Medulla oblongata (tissue), 1 donor: ENCODE measurements at regions not wholly inside any gene's neighbourhood (a gene's known extent, or its start where the extent isn't known, plus 50 kb on each side); places are given as distances from the start of the nearest gene placed in this dataset.
"Not testable (repeated sequence)": the region's sequence is repeated elsewhere in the genome, so short reads cannot be mapped to it uniquely, and the experiment has no call there.

ENCODE experiments used
- DNase-seq: peaks from one replicate; pipeline ENCODE4 v3.0.0-alpha.2; 2015; ENCODE audit errors: extremely low spot score

DNA sequence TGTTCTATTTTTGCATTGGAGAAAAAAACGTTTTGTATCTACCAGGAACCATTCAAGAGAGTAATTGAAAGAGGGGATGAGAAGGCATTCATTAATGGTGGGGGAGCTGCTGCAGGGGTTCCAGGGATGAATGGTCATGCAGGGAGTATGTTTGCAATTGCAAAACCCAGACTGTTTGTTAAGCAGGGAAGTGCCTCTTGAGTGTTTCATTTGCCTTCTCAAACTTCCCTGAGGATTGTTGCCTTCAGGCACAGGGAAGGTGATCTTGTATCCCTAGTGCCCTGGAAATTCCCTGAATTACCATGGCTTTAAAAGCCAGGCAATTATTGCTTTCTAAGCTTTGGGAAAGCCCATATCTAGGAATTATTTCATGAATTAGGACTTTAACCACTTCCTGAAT lies 172.7 kb upstream of the NLGN4Y start:
- no peak for DNase-seq

- no peak for DNase-seq
These were observed 168.2 kb upstream of the NLGN4Y start for GRCh38 chrY:14356154-14356553.

DNA sequence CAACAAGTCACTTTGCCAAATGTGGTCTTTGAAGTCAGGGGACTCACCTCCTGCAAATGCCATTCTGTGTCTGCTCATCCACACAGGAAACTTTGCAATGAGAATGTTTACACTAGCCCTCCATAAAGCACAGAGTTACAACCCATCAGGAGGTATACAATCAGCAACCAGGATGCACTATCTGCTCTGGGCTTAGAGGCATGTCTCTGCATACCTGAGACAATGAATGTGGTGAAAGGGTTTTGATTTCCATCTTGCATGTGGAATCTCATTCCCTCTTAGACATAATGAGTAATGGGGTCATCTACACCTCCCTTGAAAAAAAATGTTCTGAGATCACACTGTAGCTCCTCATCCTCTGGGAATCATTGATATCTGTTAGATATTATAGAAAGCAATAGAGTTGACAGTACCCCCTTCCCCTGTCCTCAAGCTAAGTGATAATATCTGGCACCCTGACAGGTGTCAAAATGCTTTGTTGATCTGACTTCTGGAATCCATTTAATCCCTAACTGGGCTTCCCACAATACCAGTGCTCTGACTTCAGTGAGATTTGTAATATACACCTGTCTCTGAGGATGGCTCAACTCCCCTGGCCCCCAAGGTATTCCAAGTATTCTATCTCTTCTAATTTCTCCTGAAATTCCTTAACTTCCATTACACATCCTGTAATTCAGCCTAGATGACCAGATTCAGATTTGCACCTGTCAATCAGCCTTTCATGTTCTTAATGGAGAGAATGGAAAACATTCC lies 163.4 kb upstream of the NLGN4Y start:
- no peak for DNase-seq

DNA sequence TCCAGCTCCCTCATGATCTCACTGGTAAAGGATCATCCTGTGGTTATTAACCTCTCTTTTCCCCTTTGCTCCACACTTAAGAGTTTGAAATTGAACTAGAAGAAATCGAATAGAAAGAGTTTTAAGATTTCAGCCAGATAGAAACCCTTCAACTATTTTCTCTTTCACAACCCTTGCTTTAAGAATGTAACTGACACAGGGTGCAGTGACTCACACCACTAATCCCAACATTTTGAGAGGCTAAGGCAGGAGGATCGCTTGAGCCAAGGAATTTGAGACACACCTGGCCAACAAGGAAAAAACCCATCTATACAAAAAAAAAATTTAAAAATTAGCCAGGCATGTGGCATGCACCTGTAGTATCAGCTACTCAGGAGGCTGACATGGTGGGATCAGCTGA lies 150.7 kb upstream of the NLGN4Y start:
- no peak for DNase-seq

- DNase-seq: no peak
These were observed 146.1 kb upstream of the NLGN4Y start for GRCh38 chrY:14378217-14378616.

DNA sequence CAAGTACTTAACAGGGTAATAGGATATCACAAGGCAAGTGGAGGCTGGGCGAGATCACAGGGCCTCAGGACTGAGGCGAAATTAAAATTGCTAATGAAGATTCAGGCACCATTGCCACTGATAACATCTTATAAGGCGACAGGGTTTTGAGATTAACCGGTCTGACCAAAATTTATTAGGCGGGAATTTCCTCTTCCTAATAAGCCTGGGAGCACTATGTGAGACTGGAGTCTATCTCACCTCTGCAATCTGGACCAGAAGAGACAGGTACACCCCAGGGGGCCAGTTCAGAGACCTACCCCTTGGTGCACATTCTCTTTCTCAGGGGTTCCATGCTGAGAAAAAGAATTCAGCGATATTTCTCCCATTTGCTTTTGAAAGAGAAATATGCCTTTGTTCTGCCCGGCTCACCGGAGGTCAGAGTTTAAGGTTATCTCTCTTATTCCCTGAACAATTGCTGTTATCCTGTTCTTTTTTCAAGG lies 113.7 kb upstream of the NLGN4Y start:
- not testable (repeated sequence) for DNase-seq

DNA sequence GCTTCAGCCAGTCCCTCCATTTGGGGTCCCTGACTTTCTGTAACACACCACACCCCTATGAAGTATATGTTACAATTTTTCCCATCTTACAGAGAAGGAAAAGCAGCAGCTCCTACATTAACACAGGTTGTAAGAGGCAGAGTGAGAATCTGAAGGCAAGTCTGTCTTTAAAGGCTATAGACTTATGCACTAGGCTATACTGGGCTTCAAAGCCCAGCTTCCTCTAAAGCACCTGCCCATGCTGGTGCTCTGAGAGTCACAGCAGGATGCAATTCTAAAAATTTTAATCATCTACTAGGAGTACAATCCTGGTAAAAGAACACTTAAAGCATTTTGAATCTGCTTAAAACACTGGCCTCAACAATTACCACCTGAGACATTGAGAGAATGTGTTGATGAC lies 113.0 kb upstream of the NLGN4Y start:
- no peak for DNase-seq

GRCh38 chrY:14436546-14436945 lies 87.8 kb upstream of the NLGN4Y start:
- no peak for DNase-seq

DNA sequence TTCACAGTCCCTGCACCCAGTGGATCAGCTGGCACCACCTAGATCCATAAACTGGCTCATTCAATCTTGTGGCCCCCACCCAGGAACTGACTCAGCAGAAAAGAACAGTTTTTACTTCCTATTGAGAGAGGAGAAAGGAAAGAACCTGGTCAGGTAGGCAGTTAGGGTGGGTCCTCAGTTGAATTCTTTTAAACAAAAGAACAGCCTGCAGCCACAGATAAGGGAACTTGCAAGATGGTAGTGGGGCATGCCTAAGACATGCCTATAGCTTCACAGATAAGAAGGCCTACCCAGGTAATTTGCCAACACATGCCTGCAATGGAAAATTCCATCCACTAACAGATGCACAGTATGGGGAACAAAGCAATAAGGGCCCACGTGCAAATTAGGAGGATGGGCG lies 86.7 kb upstream of the NLGN4Y start:
- no peak for DNase-seq

GRCh38 chrY:14438395-14438794 lies 85.9 kb upstream of the NLGN4Y start:
- no peak for DNase-seq

DNA sequence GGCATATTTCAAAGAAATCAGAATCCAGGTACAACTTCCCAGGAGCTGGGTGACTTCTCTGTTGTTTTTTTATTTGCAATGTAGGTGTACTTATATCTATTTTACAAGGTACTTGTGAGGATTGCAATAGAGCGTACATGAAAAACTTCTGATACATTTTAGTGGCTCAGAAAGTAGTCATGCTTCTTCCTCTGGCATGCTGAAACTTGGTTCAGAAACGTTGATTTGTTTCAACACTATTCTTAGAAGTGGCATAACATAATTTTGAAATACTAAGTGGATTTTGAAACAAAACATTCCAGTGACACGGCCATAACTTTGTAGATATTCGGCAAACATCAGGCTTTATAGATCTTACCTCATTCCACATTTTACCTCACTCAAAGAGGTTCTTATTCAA lies 79.8 kb upstream of the NLGN4Y start:
- DNase-seq: no peak

GRCh38 chrY:14468151-14468683 lies 56.1 kb upstream of the NLGN4Y start:
- no peak for DNase-seq

DNA sequence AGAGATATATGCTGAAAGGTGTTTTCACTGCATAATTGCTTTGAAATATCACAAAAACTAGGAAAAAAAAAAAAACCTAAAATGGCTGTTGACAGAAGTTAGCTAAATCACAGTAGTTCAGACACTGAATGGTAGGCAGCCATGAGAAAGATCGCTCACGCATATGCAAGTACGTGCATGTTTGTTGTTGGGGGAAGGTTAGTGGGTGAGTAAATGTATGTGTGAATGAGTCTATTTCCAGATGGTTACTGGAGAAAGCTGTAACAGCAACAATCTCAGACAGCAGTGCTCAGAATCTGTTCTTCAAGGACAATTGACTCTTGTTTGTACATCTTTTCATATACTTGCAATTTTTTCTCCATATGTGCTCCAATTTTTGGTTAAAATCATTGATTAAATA lies 51.9 kb upstream of the NLGN4Y start:
- DNase-seq: no peak

- no peak for DNase-seq
These were observed 51.0 kb upstream of the NLGN4Y start for GRCh38 chrY:14473320-14473719.
